Left kidney (tissue), 1 donor: ENCODE measurements at regions not wholly inside any gene's neighbourhood (a gene's known extent, or its start where the extent isn't known, plus 50 kb on each side); places are given as distances from the start of the nearest gene placed in this dataset.

Experiments
- DNase-seq: peaks from one replicate; pipeline ENCODE4 v3.0.0-alpha.2; 2013

DNA sequence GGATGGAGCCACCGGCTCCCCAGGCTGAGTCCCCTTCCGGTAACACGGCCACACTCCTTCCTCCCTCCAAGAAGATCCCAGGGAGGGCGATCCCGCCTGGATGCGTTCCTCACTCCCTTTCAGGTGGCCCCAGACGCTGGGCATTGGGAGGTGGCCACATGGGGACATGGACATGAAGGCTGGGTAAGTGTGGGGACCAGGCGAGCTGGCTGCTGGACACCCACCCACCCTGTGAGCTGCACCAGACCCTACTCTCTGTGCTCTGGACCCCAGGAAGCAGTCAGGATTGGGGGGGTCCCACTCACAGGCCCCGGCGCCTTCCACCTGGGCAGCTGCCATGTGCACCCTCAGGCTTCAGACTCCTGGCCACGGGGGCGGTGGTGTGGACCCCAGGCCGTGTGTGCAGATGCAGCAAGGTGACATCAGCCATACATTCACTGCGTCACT lies 932.8 kb downstream of the BRD1 start:
- DNase-seq, result no peak

DNA sequence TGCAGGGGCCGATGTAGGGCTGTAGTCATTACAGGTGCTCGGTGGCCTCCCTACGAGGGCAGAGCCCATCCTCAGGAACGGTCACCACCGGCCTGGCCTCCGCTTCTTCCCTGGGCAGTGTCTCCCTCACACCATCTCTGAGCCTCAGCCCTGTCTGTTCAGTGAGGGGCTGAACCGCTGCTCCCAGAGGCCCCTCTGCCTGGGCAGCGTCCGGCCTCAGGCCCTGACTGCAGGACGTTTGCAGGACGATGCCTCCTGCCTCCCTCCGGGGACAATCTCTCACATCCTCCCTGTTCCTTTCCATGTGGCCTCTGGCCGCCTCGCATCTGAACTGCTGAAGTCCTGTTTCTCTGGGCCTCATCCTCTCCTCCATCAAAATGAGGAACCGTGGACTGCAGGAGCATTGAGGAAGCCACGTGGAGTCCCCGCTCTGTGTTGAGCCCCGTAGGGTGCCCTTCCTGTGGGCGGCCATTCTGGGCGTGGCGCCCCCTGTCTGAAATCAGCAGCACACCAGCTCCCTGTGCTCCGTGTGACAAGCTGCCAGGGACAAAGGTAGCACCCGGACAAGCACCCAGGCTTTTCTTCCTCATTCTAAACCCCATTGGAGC lies 933.5 kb downstream of the BRD1 start:
- DNase-seq, result no peak

DNA sequence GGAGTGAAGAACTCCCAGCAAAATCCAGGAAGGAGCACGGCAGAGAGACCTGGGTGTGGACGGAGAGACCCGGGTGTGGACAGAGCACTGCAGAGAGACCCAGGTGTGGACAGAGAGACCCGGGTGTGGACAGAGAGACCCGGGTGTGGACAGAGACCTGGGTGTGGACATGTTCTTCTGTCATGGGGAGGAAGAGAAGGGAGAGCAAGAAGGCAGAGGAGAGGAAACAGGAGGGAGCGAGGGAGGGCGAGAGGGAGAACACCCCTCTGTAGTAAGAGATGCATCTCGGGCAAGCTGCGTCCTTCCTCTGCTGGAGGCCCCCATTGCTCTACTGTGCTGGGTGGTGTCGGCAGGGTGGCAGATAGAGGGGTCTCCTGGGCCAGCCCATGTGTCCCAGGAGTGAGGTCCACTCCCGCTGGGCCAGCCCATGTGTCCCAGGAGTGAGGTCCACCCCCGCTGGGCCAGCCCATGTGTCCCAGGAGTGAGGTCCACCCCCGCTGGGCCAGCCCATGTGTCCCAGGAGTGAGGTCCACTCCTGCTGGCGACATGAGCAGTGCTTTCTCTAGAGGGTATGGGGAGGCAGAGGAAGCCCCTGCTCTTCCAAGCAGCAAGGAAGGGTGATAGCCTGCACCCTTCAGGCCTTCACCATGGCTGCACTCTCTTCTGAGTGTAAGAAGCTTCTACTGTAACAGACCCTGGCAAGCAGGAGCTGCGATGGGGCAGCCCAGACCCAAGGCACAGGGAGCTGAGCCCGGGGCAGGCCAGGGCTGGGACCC lies 934.2 kb downstream of the BRD1 start:
- DNase-seq, result no peak

DNA sequence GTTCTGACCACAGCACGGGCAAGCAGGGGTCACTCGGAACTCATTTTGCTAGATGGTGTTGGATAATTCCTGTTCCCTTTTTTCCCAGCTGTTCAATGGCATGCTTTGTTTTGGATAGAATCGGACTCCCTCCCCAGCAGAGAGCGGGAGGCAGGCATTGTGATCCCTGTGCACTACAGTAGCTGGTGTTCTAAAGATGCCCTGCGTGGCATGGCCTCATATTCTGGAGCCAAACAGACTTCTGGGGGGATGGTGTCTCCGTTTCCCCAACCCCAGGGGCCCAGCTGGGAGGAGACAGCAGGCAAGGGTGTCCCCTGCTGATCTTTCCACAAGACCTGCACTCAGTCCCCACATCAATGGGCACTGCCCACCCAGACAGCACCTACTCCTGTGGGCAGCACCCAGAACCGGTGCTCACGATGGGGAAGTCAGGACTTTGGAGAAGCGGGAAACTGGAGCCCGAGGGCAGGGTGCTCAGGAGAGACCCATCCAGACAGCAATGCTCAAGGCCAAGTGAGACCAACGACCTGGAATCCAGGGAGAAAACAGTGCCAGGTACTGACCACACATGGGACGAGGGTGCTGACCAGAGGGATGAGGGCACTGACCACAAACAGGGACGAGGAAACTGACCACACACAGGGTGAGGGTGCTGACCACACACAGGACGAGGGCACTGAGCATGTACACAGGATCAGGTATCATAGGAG lies 934.9 kb downstream of the BRD1 start:
- DNase-seq, result no peak

DNA sequence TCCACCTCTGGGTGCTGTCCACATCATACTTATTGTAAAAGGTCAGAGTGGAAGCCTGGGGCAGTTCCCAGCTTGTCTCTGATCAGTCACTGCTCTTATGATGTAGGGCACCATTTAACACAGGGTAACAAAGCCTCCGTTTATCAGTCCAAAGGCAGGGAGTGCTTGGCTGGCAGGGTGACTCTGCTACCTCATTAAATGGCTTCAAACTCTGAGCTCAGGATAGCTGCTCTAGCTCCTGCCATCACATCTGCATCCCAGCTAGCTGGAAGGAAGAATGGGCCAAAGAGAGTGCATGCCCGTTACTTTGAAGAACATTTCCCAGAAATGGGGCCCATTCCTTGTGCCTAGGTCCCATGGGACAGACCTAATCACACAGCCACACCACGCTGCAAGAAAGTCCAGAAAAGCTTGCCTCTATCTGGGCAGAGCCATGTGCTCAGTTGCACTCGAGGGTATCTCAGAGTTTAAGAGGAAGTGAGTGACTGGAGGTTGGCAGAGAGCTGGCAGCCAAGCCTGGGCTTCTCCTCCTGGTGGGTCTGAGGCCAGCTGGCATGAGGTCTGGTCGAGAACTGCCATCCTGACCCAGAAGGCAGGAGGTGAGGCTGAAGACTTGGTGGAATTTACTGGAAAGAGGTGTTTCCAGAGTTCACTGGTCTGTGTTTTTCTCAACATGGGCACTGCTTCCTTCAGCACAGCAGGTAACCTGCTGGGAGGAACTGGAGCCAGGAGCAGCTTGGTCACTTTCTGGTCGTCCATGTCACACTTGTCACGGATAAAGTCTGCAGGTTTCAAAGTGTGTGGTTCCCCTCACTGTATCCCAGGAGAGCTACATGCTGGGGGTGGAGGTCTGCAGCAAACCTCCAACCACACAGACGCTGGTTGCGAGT lies 935.7 kb downstream of the BRD1 start:
- no peak for DNase-seq

DNA sequence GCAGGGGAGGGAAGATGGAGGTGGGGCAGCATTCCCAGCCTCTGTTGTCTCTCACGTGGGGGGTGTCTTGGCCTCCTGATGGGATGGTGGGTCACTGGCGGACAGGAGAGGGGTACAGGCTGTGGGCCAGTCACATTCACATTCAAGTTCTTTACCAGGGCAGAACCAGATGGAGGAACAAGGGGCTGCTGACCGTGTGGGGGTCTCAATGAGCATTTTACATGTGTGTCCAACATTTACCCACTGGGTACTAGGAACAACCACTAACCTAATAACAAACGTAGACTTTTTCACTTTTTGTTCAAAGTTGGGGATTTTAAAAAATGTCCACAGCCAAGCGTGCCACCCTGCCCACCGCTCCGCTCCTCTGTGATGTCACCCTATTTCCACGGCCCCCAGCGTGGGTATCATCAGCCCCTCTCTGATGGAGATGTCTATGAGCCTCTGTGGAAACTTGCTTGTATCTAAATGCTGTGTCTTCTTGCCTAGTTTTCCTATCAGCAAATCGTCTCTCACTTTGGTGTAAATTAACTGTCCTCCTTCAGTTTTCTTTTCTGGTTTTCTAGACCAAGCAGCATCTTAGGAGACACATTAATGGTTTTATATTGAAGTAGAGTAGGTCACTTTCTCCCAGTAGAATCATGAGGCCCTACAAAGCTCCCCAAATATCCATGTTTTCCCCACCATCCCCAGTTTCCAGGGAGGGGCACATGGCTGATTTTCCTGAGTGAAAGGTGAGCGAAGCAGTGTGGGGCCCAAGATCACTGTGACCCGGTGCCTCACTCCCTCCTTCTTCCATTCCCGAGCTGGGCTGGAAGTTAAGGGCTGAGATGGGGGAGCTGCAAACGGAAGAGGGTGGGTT lies 936.7 kb downstream of the BRD1 start:
- no peak for DNase-seq

DNA sequence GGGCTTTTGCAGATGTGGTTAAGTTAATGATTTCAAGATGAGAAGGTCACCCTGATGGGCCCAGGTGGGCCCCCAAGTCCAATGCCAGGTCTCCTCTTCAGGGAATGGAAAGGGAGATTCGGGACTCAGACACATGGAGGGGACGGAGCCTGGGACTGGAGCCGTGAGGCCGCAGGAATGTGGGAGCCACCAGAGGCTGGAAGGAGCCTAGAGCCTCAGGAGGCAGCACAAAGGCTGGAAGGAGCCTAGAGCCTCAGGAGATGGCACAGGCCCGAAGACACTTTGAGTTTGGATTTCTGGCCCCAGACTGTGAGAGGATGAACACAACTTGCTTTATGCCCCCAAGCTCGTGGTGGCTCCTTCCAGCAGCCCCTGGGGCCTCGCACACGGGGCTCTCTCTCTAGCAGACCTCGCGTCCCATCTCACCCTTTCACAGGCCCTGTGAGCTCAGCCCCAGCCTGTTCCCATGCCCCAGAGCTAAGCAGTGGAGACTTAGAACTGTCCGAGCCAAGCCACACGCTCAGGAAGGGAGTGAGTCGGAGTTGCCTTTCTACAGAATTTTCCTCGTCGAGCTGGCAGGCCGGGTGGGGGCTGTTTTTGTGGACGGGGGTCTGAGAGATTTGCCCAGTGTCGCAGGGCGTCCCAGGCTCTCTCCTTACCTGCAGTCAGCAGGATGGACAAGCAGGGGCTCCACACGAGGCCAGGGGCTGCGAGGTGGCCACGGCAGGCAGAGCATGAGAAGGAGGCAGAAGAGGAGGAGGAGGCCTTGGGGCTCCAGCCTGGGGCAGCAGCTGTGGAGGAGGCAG lies 937.6 kb downstream of the BRD1 start:
- DNase-seq, result no peak

DNA sequence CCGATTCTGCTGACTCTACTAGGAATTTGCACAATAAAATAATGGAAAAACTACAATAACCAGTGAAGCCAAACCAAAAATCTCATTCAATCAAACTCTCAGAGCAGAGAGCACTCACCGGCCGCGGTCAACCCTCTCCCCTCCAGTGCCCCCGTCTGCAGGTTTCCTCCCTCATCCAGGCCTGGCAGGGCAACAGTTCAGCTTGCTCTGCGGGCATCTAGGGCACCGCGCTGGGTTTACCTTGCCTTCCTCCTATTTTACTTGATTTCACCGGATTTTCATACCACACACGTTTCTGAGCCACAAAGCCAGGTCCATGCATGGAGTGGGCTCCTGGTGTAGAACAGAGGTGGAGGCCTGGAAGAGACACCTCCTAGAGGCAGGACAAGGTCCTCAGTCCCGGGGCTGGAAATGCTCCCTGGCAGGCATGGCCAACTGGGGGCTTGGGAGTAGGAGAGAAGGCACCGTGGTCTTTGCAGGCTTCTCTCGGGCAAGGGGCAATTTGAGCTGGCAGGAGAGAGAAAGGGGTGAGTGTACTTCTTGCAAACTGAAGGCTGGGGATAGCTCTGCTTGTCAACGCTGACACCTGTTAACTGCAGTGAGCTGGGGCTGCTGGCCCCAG lies 938.4 kb downstream of the BRD1 start:
- no peak for DNase-seq

DNA sequence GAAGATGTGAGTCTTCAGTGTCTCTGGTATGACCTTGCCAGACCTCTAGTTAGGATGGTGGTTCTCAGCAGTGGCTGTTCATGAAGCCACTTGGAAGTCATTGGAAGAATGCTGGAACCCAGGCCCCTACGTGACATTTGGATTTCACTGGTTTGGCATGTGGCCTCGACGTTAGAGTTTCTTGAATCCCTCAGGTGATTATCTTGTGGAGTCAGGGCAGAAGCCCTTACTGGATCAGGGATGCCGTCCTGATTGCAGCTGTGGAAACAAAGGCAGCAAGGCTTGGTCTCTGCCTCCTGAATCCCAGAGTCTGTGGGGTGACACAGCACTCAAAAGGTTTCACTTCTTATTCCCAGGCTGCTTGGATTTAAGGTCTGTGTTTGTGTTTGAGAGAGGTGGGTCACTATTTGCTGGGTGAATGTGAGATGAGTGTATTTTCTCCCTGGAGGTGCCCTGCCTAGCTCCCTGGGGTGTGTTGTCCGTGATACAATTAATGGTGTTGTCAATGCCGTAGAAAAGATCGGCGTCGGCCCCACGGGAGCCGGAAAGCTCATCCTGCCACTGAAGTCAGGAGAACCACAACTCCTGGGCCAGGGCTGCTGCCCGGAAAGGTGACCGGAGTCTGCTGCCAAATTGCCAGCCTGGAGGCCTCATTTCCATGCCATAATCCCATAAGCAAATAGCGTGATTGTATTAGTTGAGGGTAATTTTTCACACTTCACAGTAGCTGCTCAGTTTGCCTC lies 939.0 kb downstream of the BRD1 start:
- no peak for DNase-seq

DNA sequence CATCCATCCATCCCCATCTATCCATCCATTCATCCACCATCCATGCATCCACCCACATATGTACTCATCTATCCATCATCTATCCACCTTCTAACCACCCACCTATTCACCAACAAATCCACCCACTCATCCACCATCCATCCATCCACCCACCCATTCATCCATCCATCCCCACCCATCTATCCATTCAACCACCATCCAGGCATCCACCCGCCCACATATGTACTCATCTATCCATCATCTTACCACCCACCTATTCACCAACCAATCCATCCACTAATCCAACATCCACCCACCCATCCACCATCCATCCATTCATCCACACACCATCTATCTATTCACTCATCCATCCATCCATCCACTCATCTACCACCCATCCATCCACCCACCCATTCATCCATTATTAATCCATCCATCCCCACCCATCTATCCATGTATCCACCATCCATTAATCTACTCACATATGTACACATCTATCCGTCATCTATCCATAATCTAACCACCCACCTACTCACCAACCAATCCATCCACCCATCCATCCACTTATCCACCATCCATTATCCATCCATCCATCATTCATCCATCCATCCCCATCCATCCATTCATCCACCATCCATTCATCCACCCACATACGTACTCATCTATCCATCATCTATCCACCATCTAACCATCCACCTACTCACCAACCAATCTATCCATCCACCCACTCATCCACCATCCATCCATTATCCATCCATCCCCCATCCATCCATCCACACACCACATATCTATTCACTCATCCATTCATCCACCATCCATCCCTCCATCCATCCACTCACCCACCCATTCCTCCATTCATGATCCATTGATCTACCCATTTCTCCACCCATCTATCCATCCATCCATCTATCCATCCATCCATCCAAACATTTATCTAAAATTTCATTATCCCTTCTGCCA lies 940.0 kb downstream of the BRD1 start:
- DNase-seq, result no peak

DNA sequence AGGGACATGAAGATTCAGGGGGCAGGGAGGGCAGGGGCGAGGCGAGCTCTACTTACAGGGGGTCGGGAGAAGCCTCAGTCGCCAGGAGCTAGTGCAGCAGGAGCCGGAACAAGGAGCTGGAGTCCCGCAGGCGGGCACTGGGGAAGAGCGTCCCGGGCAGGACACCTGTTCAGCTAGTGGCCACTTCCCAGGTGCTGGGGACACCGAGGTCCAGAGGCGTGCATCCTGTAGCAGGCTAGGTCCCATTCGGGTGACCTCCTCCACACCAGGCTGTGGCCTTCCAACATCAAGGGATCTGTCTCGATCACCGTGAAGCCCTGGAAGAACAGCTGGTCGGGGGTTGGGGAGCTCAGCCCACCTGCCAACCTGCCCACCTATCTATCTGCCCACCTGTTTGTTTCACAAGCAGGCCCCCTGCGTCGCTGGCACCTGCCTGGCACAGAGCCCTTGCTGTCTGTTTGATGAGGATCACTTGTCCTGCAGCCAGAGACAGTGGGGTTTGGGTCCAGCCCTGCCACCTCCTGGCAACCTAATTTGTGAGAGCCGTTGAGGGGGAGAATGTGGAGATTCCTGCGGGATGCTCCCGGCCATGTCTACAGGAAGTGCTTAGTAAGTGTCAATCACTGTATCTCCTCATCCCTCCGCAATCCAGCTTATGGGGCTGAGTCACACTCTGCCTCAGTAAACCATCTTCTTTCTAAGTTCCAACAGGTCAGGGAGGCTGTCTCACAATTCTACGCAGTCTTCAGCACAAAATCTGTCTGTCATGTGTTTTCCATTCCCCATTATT lies 940.9 kb downstream of the BRD1 start:
- DNase-seq, result no peak

DNA sequence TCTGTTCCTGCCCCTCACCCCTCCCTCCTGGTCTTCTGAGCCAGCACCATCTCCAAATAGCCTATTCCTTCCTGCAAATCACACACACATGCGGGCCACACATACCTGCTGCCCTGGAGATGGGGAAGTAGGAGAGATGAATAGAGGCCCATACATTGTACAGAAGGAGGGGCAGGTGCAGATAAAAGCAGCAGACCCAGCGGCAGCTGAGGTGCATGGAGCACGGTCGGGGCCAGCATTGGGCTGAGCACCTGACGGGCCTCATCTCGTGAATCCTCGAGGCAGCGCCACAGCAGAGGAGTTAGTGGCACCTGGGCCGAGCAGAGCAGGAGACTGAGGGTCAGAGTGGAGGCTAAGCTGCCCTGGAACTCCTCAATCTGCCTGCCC lies 941.8 kb downstream of the BRD1 start:
- DNase-seq, result no peak

DNA sequence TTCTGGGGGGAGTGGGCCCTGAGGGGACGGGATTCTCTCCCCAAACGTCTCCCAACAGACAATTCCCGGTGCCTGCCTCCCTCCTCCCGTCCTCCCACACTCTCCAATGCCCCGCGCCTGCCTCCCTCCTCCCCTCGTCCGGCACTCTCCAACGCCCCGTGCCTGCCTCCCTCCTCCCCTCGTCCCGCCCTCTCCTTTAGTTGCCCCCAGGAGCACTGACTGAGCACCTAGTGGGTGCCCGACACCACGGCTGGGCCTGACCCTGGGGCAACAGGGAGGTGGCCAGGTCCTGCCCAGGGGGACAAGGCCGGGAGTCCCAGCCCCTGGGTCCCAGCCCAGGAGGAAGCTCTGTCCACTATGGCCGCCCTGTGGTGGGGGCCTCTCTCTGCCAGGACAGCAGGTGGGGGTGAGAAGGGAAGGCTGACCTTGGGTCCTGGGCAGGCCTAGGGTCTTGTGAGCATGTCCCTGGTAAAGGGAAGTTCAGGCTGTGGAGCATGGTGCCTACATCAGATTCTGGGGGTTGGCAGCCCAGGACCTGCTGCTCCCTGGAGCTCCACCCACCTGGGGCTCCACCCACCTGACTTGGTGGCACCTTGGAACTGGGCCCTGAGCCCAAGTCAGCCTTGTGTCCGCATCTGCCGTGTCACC lies 942.3 kb downstream of the BRD1 start:
- DNase-seq, result no peak

DNA sequence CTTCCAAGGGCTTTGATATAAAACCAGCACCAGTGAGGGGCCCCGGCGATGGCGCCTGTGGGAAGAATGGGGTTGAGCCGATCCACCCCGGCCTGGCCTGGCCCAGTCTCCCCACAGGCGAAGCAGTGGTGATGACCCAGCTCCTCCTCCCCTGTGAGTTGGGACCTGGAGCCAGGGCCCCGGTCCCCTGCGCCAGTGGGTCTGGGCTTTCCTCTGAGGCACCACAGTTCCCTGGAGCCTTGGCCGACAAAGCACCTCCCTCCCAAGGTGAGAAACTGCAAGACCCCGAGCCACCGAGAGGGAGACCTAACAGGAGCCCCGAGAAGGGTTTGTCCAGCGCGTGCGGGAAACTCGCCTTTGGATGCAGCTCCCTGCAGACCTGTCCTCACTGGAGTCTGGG lies 942.9 kb downstream of the BRD1 start:
- DNase-seq, result no peak

DNA sequence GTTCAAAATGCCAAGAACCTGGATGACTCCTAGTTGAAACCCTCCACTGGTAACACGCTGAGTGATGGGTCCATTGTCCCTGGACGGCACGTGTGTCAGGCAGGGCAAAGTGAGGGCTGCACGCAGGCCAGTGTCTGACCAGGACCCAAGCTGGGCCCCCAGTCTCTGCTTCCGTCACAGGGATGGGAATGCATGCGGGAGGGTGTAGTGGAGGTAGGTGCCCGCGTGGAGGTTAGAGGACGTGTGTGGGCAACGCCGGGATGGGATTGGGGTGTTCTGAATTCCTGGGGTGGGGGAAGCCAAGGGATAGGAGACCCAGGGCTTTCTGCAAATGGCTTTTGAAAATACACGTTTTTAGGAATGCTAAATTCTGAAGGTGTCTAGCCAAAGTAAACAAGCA lies 943.3 kb downstream of the BRD1 start:
- DNase-seq, result no peak

DNA sequence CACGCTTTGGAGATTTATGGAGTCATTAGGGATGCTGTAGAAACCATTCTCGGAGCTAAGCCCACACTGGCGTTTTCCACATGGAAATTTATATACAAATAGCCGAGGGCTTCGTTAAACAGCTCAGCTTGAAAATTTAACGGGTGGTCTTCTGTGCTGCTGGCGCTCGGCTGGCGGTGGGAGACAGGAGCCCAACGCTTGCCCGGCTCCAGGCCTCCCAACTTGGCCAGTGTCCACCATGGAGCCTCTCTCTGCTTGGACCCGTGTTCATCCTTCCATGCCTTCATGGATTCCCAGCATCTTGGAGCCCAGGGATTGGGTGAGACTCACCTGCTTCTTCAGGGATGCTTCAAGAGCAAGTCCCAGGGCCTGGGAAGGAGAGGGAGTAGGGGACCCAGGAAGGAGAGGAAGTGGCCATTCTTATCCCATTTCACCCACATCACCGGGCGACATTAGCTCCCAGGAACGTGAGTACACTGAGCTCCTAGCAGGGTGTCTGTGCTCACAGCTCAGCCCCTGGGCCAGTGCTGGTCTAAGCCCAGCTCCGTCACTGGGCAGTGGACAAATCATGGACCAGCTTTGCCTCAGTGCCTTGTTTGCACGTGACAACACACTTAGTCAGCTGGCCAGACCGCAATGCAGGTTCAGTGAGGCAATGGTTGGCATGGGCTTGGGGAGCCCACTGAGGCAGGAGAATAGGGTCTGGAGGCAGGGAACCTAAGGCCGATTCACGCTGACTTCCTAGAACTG lies 944.3 kb downstream of the BRD1 start:
- no peak for DNase-seq
